ENCODE measurements at regions not wholly inside any gene's neighbourhood (a gene's known extent, or its start where the extent isn't known, plus 50 kb on each side); places are given as distances from the start of the nearest gene placed in this dataset.

DNA sequence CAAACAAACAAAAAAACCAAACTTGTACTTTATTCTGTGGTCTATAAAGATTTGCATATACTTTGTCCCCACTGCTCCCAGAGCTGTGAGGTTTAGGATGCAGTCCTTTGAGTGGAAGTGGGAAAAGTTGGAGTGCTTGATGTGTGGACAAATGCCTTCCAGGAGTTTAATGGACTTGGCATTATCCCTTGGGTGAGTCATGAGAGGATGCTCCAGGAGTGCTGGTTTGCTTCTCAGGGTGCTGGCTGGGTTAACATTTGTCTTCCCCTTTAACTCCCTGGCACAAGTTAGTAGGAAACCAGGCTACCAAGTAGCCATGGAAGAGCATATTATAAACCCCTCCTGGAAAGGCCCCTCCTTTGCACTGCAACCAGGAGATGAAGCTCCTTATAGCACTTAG, 417.4 kb upstream of the RIOK2 start:
- no peak for DNase-seq (ENCODE audit: low read depth)

DNA sequence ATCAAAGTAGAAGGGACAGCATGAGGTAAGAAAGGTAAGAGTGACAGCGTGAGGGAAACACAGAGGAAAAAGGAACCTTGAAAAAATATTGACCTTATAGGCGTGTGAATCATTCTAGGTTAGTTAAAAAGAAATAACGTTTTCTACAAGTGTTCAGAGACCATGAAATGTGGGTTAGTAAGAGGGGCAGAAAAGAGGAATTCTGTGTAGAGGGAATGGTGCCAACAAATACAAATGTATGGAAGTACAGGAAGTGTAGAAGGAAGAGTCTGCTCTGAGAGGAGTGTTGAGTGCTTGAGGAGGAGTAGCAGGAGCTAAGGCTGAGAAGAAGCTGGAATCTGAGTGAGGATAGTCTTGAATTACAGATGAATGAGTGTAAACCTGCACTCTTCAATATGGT, 418.6 kb upstream of the RIOK2 start:
- no peak for DNase-seq (ENCODE audit: low read depth)

DNA sequence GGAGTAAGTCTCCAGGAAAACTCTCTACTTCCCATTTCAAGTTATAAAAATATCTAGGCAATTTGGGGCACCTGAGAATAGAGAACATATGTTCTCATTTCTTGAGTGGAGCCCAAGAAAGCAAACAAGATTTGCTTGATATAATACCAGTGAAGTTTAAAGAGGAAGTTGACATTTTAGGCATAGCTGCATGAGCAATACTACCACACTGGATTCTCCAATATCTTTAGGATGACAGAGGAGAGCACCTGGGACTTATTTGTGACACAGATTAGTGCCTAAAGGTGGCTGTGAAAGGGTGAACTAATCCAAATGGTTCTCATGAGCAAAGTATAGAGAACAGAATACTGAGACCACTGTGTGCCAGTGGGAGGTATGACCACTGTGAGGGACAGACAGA, 423.5 kb upstream of the RIOK2 start:
- no peak for DNase-seq (ENCODE audit: low read depth)

DNA sequence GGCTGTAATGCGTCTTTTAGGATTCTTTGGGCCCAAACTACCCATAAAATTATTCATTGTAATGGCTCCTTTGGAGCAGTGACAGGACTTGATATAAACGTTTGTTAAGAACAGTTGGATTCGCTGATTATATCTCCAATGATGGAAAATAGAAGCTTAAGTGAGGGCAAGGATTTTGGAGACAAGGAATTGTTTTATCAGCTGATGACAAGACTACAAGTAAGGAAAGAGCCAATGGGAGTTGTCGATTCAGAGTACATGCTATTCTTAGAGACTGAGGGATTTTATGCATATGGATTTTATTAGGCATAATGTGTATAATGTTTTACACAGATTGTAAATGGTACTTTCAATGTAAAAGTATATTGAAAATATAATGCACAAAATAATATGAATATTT, 425.5 kb upstream of the RIOK2 start:
- DNase-seq (ENCODE audit: low read depth): no peak

DNA sequence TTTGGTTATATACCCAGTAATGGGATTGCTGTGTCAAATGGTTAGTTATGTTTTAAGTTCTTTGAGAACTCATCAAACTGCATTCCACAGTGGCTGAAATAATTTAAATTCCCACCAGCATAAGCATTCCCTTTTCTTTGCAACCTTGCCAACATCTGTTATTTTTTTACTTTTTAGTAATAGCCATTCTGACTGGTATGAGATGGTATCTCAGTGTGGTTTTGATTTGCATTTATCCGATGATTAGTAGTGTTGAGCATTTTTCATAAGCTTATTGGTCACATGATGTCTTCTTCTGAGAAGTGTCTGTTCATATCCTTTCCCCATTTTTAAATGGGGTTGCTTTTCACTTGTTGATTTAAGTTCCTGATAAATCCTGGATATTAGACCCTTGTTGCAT, 435.7 kb upstream of the RIOK2 start:
- no peak for DNase-seq (ENCODE audit: low read depth)

DNA sequence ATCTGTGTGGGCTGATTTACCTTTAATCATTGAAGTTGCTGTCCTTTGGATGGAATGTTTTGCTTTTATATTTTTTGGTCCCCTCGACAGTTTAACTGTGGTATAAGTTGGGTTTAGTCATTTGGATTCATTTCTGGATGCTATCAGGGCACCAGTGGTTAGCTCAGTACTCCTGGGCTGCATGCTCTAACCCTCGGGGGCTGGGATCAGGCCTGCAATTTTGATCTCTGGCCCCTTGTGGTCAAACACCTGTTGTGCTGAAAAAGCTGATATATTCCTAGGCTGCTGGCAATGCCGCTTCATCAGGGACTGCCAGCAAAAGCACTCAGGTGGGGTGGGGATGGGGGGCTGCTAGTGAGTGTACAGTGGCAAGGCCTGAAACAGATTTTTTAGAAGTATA, 440.4 kb upstream of the RIOK2 start:
- DNase-seq (ENCODE audit: low read depth): no peak

DNA sequence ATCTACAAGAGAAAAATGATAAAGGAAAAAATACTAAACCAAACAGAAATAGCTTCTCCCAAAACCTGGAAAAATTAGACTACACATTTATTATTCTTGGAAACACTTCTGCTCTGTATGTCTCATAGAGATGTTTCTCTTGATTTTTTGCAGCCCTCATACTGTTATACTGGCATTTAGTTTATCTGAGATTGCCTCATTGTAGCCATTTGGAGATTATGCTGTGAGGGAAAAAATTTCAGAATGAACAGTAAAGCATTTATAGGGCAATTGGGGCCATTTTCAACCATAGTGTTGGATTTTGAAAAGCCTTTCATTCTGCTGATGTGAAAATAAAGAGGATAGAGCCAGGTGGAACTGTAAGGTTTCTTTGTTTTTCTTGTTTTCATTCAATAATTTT, 441.8 kb upstream of the RIOK2 start:
- no peak for DNase-seq (ENCODE audit: low read depth)

DNA sequence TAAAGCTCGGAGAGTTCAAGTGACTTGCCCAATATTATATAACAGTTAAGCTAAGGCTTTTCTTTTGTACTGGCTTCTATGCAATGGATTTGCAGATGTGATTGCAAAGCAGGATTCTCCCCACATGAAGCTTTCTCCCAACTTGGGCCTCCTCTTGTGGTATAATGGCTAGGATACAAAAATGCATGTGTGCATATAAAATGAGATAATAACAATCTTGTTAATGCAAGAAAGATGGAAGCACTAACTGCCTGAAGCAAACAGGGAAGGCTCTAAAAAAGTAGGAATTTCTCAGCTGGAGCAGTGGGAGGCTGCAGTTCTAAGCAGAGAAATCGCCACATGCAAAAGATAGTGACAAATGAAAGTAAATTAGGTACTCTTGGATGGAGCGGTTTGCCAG, 444.2 kb upstream of the RIOK2 start:
- no peak for DNase-seq (ENCODE audit: low read depth)

DNA sequence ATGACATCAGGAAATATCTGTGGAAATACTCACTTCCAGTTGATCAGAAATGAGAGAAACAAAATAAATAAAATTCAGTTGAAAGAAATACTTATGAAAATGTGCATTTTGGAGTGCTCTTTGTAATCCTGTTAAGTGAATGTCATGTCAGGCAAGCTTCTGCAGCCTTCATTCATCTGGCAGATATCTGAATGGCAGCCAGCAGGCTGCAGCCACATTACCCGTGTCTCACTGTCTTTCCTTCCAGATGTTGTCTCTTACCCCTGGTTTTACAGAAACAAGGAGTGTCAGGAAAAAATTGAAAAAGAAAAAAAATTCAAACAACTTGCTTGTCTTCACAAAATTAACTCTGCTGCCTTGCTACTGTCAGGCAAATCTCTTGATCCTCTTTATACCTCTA, 445.0 kb upstream of the RIOK2 start:
- no peak for DNase-seq (ENCODE audit: low read depth)

DNA sequence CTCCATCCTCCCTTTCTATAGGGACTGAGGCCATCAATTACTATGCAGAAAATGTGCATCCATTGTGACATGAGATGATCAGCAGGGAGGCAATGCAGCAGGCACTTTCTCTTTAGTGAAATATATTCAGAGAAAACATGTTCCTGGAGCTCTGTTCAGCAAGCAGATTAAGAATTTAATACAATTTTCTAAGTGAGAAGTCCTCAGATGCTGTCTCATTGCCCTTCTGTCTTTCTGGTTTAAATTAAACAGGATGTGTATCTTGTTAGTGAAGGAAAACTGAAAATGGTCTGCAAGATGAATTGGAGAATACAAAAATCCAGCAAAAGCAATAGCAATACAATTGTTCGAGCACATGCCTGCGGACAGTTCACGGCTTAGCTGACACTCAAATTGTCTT, 445.8 kb upstream of the RIOK2 start:
- DNase-seq (ENCODE audit: low read depth): no peak

DNA sequence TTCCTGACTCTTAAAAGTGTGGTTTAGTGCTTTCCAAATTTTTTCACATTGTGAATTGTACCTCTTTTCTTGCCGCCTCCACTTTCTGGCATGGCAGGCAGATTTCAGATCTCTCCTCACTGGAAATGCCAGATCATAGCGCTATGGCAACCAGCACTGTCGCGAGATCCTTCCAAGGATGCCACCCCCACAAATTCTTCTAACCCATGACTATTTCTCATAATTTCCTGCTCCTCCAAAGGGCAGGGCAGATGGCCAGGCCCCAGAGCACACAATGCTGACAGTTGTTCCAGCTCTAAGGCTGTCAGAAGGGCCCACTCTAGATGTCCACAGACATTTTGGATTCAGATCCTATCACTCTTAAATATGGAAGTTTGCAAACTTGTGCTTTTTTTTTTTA, 446.2 kb upstream of the RIOK2 start:
- DNase-seq (ENCODE audit: low read depth): peak; percentile 56

DNA sequence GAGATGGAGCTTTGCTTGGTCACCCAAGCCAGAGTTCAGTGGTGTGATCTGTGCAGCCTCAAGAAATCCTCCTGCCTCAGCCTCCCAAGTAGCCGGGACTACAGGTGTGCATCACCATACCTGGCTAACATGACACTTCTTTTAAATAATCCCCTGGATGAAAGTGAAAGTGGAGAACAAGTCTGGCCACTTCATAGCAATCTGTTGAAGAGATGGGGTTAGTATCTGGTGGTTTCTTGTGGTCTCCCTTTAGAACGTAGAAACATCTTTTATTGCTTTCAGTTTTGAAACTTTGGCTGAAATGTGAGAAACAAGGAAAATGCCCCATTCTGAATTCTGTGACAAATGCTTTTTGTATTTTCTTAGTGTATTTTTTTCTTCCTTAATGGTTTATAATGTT, 452.5 kb upstream of the RIOK2 start:
- no peak for DNase-seq (ENCODE audit: low read depth)

DNA sequence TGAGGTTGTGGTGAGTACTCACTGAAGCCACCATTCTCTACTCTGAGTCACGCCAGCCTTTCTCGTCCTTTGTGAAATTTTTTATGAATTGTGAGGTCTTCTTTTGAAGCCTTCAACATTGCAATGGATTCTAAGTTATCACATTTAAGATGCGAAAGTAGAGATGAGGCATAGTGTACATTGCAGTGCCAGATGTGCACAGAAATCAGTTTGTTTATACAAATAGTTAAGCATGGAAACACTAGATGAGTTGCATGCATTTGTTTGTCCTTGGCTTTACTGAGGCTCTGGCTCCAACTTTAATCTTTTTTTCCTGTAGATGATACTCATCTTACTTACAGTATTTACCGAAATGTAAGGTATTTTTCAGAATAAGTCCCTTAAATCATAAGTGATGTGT, 453.7 kb upstream of the RIOK2 start:
- no peak for DNase-seq (ENCODE audit: low read depth)

DNA sequence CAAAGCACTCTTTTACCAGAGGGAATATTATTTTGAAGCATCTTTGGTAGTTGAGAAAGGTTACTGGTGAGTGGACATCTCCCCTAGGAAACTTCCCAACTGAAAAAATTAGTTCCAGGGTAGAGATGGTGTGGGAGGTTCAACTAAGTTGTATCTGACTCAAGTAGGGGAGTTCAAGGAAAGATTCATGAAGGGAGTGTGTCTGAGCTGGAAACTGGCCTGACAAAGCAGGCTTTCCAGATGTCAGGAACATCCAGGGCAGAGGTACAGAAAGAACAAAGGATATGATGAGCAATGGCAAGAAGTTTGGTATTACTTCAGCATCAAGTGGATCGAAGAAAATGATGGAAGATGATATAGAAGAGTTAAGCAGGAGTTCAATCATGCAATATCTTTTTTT, 458.0 kb upstream of the RIOK2 start:
- DNase-seq (ENCODE audit: low read depth): no peak

DNA sequence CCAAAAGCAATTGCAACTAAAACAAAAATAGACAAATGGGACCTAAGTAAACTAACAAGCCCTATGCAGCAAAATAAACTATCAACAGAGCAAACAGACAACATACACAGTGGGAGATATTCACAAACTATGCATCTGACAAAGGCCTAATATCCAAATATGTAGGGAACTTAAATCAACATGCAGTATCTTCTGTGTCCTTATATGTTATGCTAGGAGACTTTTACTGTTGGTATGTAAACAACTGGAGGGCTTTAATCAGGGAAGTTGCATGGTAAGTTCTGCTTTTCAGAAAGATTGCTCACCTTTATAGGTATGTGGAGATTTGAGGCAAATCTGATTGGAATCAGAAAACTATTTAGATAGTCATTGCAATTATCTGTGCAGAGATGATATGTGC, 461.2 kb upstream of the RIOK2 start:
- DNase-seq (ENCODE audit: low read depth): no peak

DNA sequence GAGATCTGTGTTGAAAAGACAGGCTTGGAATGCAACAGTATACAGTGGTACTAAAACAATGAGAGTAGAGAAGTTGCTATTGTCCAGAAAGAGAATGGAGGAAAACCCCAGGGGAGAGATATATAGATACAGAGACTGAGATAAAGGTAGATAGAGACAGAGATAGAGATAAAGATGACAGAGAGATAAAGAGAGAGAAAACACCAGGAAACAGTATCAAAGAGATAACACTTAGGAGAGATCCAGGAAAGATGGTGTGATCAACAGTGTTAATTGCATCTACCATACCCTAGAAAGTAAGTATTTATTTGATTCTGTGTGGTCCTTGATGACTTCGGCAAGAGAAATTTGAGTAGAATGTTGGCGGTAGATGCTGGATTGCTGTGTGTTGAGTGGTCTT, 461.8 kb upstream of the RIOK2 start:
- DNase-seq (ENCODE audit: low read depth): no peak

DNA sequence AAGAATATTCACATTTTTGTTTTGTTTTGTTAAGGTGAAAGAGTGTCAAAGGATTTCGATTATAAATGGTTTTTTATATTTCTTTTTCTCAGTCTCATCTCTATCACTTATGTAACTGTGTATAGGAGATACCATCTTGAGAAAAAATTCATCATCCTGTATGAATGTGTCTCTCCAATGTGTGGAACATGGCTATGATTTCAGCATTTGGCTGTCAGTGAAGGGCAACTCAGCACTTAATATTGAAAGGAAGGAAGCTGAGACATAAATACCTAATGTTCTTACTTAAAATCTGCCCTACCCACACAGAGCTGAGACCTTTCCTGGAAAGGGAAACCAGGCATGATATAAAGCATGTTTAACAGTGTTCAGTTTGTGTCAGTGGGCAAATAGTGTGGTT, 474.2 kb upstream of the RIOK2 start:
- DNase-seq (ENCODE audit: low read depth): no peak

DNA sequence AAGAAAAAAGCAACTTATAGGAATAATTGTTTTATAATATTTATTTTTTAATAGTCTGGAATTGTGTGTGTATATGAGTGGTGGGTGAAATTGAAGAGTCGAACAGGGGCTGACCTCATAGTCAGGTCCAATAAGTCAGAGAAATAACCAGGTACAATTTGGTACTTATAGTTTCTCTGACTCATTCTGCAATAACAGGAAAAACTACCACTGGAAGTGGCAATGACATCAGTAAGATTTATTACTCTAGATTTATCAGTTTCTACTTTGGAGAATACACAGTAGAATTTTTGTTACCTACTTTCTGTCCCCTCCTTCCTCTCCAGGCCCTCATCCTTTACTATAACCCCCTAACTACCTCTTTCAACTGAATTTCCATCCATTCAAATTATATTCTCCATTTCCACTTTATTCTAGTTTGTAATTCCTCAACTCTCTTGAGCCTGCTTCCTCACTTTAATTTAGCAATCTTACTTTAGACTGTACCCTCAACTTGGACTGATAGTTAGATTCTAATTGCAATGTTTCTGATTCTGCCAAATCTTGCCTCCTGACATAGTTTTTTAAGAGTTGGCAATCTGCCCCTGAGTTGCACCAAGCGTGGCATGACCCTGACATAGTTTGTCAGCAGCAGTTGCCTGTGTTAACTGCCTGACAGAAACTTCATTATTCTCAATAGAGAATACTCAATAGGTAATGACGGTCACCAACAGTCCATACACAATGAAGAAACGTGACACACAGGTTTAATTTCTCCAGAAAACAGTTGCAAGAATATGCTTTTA, 475.3 kb upstream of the RIOK2 start:
- no peak for DNase-seq (ENCODE audit: low read depth)

DNA sequence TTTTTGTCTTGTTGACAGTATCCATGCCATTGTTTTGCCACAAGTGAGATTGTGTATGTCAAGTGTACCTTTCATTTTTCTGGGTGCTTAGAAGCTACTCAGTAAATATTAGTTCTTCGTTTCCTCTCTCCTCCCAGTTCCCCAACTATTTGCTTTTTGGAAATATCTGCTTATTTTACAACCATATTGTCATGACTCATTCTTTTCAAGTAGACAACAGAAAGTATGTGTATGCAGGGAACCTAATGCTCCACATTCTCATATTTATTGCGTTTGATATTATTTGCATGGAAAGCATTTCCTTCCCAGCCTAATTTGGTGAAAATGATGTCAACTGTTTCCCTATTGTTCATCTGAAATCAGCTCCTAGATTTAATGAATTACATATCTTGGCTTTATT, 483.7 kb upstream of the RIOK2 start:
- DNase-seq (ENCODE audit: low read depth): no peak

DNA sequence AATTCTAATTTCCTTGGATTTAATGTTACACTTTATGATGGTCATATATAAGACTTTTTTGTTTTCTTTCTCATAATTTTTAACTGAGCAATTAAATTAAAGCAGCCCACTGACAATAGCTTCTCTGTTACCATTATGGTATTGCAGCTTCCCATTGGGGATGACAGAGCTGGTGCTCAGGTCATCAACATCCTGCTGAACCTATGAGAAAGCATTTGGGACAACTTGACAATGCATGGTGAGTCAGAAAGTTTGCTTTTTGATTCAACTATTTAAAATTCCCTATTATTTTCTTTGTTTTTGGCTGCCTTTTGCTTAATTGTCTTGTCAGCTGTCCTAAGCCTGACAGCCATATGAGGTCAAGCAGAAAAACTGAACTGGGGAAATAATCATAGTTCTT, 487.4 kb upstream of the RIOK2 start:
- no peak for DNase-seq (ENCODE audit: low read depth)

DNA sequence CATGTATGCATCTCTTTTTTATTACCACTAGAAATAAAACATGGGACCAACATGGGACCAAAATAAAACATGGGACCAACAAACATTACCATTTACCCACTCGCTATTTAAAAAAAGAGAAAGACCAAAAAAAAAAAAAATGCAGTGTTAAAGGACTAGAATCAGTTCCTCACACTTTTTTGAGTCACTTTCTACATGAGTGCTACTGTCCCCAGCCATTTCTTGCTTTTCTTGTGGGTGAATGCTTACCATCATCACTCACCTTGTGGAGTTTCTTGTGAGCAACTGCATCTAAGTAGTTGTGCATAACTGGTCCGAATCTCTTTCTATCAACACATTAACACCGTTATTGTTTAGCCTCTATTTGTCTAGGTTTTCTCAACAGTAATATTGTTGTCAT, 493.6 kb upstream of the RIOK2 start:
- no peak for DNase-seq (ENCODE audit: low read depth)

DNA sequence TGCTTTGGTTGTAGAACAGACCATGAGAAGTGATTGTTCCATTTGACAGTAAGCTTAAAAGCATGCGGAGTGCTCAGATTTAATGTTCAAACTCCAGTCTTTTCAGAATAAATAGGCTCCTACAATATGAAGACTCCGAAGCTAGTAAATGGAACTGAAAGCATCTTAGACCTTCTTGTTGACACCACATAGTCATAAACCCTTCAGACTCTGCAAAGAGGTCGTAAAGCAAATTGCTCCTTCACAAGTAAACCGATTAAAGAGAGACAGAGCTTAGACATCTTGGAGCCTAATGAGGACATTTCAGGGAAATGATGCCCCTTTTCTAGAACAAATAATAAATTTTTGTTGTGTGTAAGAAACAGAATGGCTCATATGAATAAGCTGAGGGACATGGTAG, 511.0 kb upstream of the RIOK2 start:
- no peak for DNase-seq (ENCODE audit: low read depth)

DNA sequence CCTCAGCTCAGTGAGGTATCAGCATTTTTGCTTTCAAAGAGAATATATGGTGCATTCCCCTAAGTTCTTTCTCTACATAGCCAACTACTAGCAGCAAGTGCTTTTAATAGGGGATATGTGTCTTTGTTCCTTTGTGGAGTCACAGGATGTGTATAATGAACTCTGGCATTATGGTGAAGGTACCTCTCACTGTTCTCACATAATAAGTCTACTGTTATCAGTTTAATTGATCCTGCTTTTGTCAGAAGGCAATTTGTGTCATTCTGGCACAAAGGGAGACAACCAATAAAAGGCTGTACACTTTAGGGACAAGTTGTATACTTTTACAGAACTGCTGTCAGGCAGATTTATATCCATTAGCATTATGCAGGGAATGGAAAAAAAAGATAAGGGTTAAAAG, 531.4 kb upstream of the RIOK2 start:
- no peak for DNase-seq (ENCODE audit: low read depth)

DNA sequence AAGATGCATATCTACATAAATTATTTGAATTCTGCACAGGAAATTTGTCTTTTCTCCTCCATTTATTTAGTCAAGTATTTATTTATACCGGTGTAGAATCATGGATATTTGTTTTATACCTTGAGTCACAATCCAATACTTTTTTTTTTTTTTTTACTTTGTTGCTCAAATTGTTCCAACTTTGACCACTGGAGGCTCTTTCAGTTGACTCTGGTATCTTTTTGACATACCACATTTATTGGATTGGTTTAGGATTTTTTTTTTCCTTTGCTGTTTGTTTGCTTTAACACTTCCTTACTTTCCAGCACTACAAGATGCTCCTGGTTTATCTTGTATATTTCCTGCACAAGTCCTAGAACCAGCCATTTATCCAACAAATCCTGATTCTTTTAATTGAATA, 543.1 kb upstream of the RIOK2 start:
- DNase-seq (ENCODE audit: low read depth): no peak

DNA sequence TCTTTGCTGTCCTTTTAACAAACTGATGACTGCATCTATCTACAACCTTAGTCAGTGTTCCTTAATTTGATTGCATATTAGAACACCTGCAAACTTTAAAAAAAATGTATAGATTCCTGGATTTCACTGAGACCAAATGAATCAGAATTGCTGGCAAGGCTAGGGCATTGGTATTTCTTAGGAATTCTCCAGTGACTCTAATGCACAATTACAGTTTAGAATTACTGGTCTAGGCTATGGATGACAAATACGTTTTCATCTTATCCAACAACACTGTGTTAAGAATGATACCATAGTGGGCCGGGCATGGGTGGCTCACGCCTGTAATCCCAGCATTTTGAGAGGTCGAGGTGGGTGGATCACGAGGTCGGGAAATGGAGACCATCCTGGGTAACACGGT, 545.9 kb upstream of the RIOK2 start:
- no peak for DNase-seq (ENCODE audit: low read depth)
